Tibial artery (tissue), 4 donors: ENCODE measurements at regions not wholly inside any gene's neighbourhood (a gene's known extent, or its start where the extent isn't known, plus 50 kb on each side); places are given as distances from the start of the nearest gene placed in this dataset.
"Not testable (repeated sequence)": the region's sequence is repeated elsewhere in the genome, so short reads cannot be mapped to it uniquely, and the experiment has no call there.

Experiments used
- DNase-seq, 2 donors: peaks; one replicate each; pipeline ENCODE4 v3.0.0-alpha.2; 2019
- H3K27ac ChIP-seq, 2 donors: fragments of 200-600 bp; sonication (generic) in 1 of 2; 1 replicate in 1 of 2; 2 replicates in 1 of 2; pipeline ENCODE4 v1.5.1; 2018 to 2019; ENCODE audit warnings: mild to moderate bottlenecking in 1 of 2
- H3K27me3 ChIP-seq, 2 donors: fragments of 200-600 bp; sonication (generic) in 1 of 2; one replicate each; pipeline versions ENCODE4 v1.5.1 to v1.6.0; 2016 to 2019
- H3K36me3 ChIP-seq, 3 donors: fragments of 200-600 bp; sonication (generic) in 2 of 3; one replicate each; pipeline ENCODE4 v1.5.1; 2016 to 2019; ENCODE audit warnings: mild to moderate bottlenecking in 2 of 3
- H3K4me1 ChIP-seq, 4 donors: fragments of 200-600 bp; sonication (generic) in 2 of 4; 1 replicate in 3 of 4; 2 replicates in 1 of 4; pipeline ENCODE4 v1.5.1; 2016 to 2019
- H3K4me3 ChIP-seq, 2 donors: fragments of 200-600 bp; sonication (generic) in 1 of 2; 1 replicate in 1 of 2; 2 replicates in 1 of 2; pipeline ENCODE4 v1.5.1; 2018 to 2019; ENCODE audit warnings: mild to moderate bottlenecking in 2 of 2
- H3K9me3 ChIP-seq, 3 donors: fragments of 200-600 bp; sonication (generic) in 1 of 3; one replicate each; pipeline ENCODE4 v1.5.1; 2016 to 2019
- CTCF ChIP-seq, 2 experiments: fragments of 200-600 bp in 1 of 2; fragments of 450-650 bp in 1 of 2; IDR thresholded peaks; one replicate each; pipeline ENCODE4 v1.5.1; 2017 to 2019; ENCODE audit warnings: antibody characterized with exemption in 2 of 2, mild to moderate bottlenecking in 1 of 2, moderate library complexity in 1 of 2
- intact Hi-C: fragments of 100-400 bp; cut with DNase I; formaldehyde crosslinking; loops from one replicate; pipeline ENCODE4 v1.15.0; 2023; ENCODE audit warnings: low total_unique reads

GRCh38 chr1:91207691-91208090, 185.9 kb upstream of the ZNF644 start:
- H3K9me3 ChIP-seq, H3K4me1 ChIP-seq, H3K4me3 ChIP-seq, DNase-seq, intact Hi-C loops, H3K27ac ChIP-seq, H3K27me3 ChIP-seq, H3K36me3 ChIP-seq: not testable (repeated sequence)

- H3K9me3 ChIP-seq, intact Hi-C loops, H3K36me3 ChIP-seq, H3K4me3 ChIP-seq, H3K27ac ChIP-seq, H3K4me1 ChIP-seq, DNase-seq, H3K27me3 ChIP-seq: not testable (repeated sequence)
Observed at GRCh38 chr1:91204150-91204549, 182.3 kb upstream of the ZNF644 start.

- Histone ChIP-seq H3K27ac (no peak overlapping the region), H3K9me3 (no peaks in the 10 kb centered on the region), H3K27me3 (no peaks in the 10 kb centered on the region), H3K4me3 (no peak overlapping the region), H3K36me3 (no peaks in the 10 kb centered on the region), H3K4me1 (no peaks in the 10 kb centered on the region)
- intact Hi-C loops, result no loop called here
- DNase-seq, result no peak
- TF ChIP-seq CTCF (IDR thresholded peaks at IDR 0.05), result no peak
Observed at GRCh38 chr1:91201694-91202093, 179.9 kb upstream of the ZNF644 start.

GRCh38 chr1:91201176-91201575, 179.3 kb upstream of the ZNF644 start:
- no peak for TF ChIP-seq CTCF (IDR thresholded peaks at IDR 0.05)
- H3K27me3 ChIP-seq, result no peaks in the 10 kb centered on the region
- DNase-seq, result no peak
- H3K4me3 ChIP-seq, result no peak overlapping the region
- no peaks in the 10 kb centered on the region for H3K9me3 ChIP-seq
- intact Hi-C loops, result no loop called here
- H3K27ac ChIP-seq, result no peak overlapping the region
- H3K36me3 ChIP-seq, result no peaks in the 10 kb centered on the region
- no peaks in the 10 kb centered on the region for H3K4me1 ChIP-seq

- no peaks in the 10 kb centered on the region for H3K27me3 ChIP-seq
- intact Hi-C loops, result no loop called here
Observed at GRCh38 chr1:91200675-91201074, 178.8 kb upstream of the ZNF644 start.

GRCh38 chr1:91199988-91200387, 178.2 kb upstream of the ZNF644 start:
- intact Hi-C loops, result no loop called here

More at GRCh38 chr1:91200675-91201074, 178.8 kb upstream of the ZNF644 start:
- no peak for DNase-seq
- no peaks in the 10 kb centered on the region for H3K36me3 ChIP-seq
- H3K27ac ChIP-seq, result no peak overlapping the region
- no peaks in the 10 kb centered on the region for H3K9me3 ChIP-seq
- H3K4me1 ChIP-seq, result no peaks in the 10 kb centered on the region
- no peak for TF ChIP-seq CTCF (IDR thresholded peaks at IDR 0.05)
- H3K4me3 ChIP-seq, result no peak overlapping the region

More at GRCh38 chr1:91199988-91200387, 178.2 kb upstream of the ZNF644 start:
- H3K27ac ChIP-seq, result no peak overlapping the region
- no peaks in the 10 kb centered on the region for H3K36me3 ChIP-seq
- no peaks in the 10 kb centered on the region for H3K4me1 ChIP-seq
- H3K4me3 ChIP-seq, result no peak overlapping the region
- no peak for TF ChIP-seq CTCF (IDR thresholded peaks at IDR 0.05)
- no peaks in the 10 kb centered on the region for H3K27me3 ChIP-seq
- no peak for DNase-seq
- H3K9me3 ChIP-seq, result no peaks in the 10 kb centered on the region
